GM19463 (cell line): ENCODE measurements at regions not wholly inside any gene's neighbourhood (a gene's known extent, or its start where the extent isn't known, plus 50 kb on each side); places are given as distances from the start of the nearest gene placed in this dataset.
"Not testable (repeated sequence)": the region's sequence is repeated elsewhere in the genome, so short reads cannot be mapped to it uniquely, and the experiment has no call there.

Experiments used
- ATAC-seq: cut with Tn5 transposase; IDR thresholded peaks from one replicate; pipeline ENCODE4 v1.9.1; 2021; ENCODE audit warnings: mild to moderate bottlenecking, moderate library complexity; ENCODE audit not compliant: unreplicated experiment

DNA sequence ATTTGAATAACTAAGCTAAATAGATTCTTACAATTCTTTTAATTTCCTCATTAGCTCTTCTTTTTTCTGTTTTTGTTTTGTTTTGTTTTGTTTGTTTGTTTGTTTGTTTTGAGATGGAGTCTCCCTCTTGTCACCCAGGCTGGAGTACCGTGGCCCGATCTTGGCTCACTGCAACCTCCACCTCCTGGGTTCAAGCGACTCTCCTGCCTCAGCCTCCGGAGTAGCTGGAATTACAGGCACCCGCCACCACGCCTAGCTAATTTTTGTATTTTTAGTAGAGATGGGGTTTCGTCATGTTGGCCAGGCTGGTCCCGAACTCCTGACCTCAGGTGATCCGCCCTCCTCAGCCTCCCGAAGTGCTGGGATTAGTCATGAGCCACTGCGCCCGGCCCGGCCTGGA is 70.7 kb upstream of the ZNF658 start:
- ATAC-seq, result not testable (repeated sequence)

- ATAC-seq, result not testable (repeated sequence)
Observed at GRCh38 chr9:66830777-66831497, 69.6 kb upstream of the ZNF658 start.

DNA sequence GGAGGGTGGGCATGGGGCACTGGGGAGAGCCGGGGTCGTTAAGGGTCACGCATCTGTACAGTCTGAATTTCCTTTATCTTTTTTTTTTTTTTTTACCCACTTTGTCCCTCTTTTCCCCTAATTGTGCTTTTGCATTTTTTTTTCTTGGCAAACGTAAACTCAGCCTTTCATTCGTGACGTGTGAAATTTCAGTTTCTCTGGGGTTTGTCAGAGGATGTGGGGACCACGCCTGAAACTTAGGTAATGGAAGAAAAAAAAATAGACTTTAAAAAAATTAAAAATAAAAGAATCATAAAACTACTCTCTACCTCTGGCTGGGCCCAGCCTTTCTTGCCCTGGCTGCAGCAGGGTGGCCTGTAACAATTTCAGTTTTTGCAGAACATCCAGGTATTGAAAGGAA is 68.3 kb upstream of the ZNF658 start:
- ATAC-seq, result not testable (repeated sequence)

GRCh38 chr9:66837242-66837937 is 63.1 kb upstream of the ZNF658 start:
- not testable (repeated sequence) for ATAC-seq
